ENCODE measurements at regions not wholly inside any gene's neighbourhood (a gene's known extent, or its start where the extent isn't known, plus 50 kb on each side); places are given as distances from the start of the nearest gene placed in this dataset.

GRCh38 chr4:79083406-79084010, 144.3 kb upstream of the PAQR3 start:
- no peak for TF ChIP-seq CTCF (IDR thresholded peaks at IDR 0.05)
- peak; percentile 96 for TF ChIP-seq EP300 (IDR thresholded peaks at IDR 0.05)
- no peak for TF ChIP-seq POLR2A (IDR thresholded peaks at IDR 0.05)

All from stomach (tissue), 4 donors.